ENCODE measurements at regions not wholly inside any gene's neighbourhood (a gene's known extent, or its start where the extent isn't known, plus 50 kb on each side); places are given as distances from the start of the nearest gene placed in this dataset.

DNA sequence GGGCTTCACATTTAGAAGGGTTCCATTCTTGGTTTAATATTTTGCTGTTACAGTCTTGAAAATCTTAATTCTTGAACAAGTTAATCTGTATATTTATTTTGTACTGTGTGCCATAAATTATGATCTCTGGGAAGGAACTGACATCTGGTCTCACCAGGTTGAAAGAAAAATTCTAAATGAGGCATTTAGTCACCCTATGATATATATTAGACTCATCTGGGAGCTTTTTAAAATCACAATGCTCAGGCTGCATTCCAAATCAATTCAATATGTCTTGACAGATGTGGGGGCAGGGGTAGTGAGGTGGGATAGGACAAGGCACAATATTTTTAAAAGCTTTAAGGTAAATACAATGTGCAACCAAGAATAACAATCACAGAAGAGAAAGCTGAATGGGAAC lies 569.2 kb downstream of the PRR16 start:
- dilution Hi-C loops (cut with HindIII; ENCODE audit: low sequenced_read_pairs, unreplicated experiment) (no loop called here), intact Hi-C loops (cut with micrococcal nuclease) (no loop called here), in situ Hi-C loops (cut with MboI; ENCODE audit: low sequenced_read_pairs) (no loop called here)
- Histone ChIP-seq H3K23ac (ENCODE audit: low read depth, low read length) (no peak overlapping the region), H4K20me1 (ENCODE audit: insufficient read depth, low read length) (no peaks in the 10 kb centered on the region), H3K9me3 (ENCODE audit: control insufficient read depth, insufficient read depth, low read length) (no peaks in the 10 kb centered on the region), H2BK15ac (ENCODE audit: low read depth, low read length) (no peak overlapping the region), H3K9me1 (ENCODE audit: insufficient read depth, low read length) (no peaks in the 10 kb centered on the region), H2BK20ac (ENCODE audit: low read depth, low read length) (no peak overlapping the region), H3K4ac (ENCODE audit: low read depth, low read length) (no peak overlapping the region), H3K9ac (ENCODE audit: low read depth, low read length) (no peak overlapping the region), H3K4me3 (ENCODE audit: insufficient read depth, low read depth, low read length) (no peak overlapping the region), H4K5ac (ENCODE audit: low read depth, low read length) (no peak overlapping the region), H3K18ac (ENCODE audit: low read depth, low read length) (no peak overlapping the region), H3K27me3 (ENCODE audit: control insufficient read depth, insufficient read depth, low read length) (no peaks in the 10 kb centered on the region), H2BK5ac (ENCODE audit: low read depth, low read length, poor library complexity, severe bottlenecking) (no peak overlapping the region), H3K14ac (replicated peaks; ENCODE audit: low read depth, low read length) (no peak overlapping the region), H3K27ac (ENCODE audit: insufficient read depth, low read length) (no peak overlapping the region), H4K8ac (ENCODE audit: low read depth in 2 of 2, low read length in 2 of 2) (no peak overlapping the region), H2AFZ (replicated peaks; ENCODE audit: low read length, poor library complexity) (no peak overlapping the region), H2AK5ac (ENCODE audit: low read depth, low read length) (no peak overlapping the region), H4K91ac (ENCODE audit: insufficient read depth, low read depth, low read length) (no peak overlapping the region), H3K4me2 (ENCODE audit: low read depth, low read length) (no peak overlapping the region), H2AK9ac (replicated peaks; ENCODE audit: low read depth, low read length, poor library complexity) (no peak overlapping the region), H3K36me3 (ENCODE audit: control insufficient read depth, insufficient read depth, low read length) (no peaks in the 10 kb centered on the region), H3K4me1 (ENCODE audit: control insufficient read depth, insufficient read depth, low read length) (no peaks in the 10 kb centered on the region), H2BK120ac (ENCODE audit: low read depth, low read length) (no peak overlapping the region), H3K79me1 (ENCODE audit: low read depth in 1 of 2, low read length in 2 of 2) (no peaks in the 10 kb centered on the region), H3K56ac (ENCODE audit: extremely low read depth, insufficient read depth, low read length) (no peak overlapping the region)
- POLR2A ChIA-PET (ENCODE audit: unreplicated experiment): no interaction called here
- TF ChIP-seq CHD1 (IDR thresholded peaks at IDR 0.05; ENCODE audit: low read depth, low read length) (no peak), POLR2A (IDR thresholded peaks at IDR 0.05; ENCODE audit: low read depth, low read length) (no peak), NFE2L2 (IDR thresholded peaks at IDR 0.05; ENCODE audit: low read depth, low read length) (no peak), RFX5 (IDR thresholded peaks at IDR 0.05; ENCODE audit: low read depth, low read length) (no peak), SMC3 (IDR thresholded peaks at IDR 0.05; ENCODE audit: low read depth, low read length) (no peak), MAZ (IDR thresholded peaks at IDR 0.05; ENCODE audit: borderline replicate concordance, low read depth, low read length) (no peak), RAD21 (IDR thresholded peaks at IDR 0.05; ENCODE audit: low read length) (no peak), CEBPB (IDR thresholded peaks at IDR 0.05; ENCODE audit: low read depth, low read length) (no peak), FOS (IDR thresholded peaks at IDR 0.05; ENCODE audit: low read depth, low read length) (no peak), MAFK (IDR thresholded peaks at IDR 0.05; ENCODE audit: low read depth, low read length) (no peak)
- TF ChIP-seq, protein P1, sequence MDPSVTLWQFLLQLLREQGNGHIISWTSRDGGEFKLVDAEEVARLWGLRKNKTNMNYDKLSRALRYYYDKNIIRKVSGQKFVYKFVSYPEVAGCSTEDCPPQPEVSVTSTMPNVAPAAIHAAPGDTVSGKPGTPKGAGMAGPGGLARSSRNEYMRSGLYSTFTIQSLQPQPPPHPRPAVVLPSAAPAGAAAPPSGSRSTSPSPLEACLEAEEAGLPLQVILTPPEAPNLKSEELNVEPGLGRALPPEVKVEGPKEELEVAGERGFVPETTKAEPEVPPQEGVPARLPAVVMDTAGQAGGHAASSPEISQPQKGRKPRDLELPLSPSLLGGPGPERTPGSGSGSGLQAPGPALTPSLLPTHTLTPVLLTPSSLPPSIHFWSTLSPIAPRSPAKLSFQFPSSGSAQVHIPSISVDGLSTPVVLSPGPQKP (IDR thresholded peaks at IDR 0.05; ENCODE audit: borderline replicate concordance, low read depth, low read length): no peak
- TF ChIP-seq, protein P2, sequence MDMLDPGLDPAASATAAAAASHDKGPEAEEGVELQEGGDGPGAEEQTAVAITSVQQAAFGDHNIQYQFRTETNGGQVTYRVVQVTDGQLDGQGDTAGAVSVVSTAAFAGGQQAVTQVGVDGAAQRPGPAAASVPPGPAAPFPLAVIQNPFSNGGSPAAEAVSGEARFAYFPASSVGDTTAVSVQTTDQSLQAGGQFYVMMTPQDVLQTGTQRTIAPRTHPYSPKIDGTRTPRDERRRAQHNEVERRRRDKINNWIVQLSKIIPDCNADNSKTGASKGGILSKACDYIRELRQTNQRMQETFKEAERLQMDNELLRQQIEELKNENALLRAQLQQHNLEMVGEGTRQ (IDR thresholded peaks at IDR 0.05; ENCODE audit: low read depth, low read length): no peak
- DNase-seq (no peak), ATAC-seq (ENCODE audit: low read depth) (no peak)
- CTCF ChIA-PET: interaction anchor here (0.6 to 1.5 kb wide), 4 partner anchors 9 to 477 kb away, joined by 3 read pairs; no protein-coding TSS in a partner anchor
- no TSS peak for BruUV-seq (replicated peaks)

Data from IMR-90 (cell line).